ENCODE measurements at regions not wholly inside any gene's neighbourhood (a gene's known extent, or its start where the extent isn't known, plus 50 kb on each side); places are given as distances from the start of the nearest gene placed in this dataset.

DNA sequence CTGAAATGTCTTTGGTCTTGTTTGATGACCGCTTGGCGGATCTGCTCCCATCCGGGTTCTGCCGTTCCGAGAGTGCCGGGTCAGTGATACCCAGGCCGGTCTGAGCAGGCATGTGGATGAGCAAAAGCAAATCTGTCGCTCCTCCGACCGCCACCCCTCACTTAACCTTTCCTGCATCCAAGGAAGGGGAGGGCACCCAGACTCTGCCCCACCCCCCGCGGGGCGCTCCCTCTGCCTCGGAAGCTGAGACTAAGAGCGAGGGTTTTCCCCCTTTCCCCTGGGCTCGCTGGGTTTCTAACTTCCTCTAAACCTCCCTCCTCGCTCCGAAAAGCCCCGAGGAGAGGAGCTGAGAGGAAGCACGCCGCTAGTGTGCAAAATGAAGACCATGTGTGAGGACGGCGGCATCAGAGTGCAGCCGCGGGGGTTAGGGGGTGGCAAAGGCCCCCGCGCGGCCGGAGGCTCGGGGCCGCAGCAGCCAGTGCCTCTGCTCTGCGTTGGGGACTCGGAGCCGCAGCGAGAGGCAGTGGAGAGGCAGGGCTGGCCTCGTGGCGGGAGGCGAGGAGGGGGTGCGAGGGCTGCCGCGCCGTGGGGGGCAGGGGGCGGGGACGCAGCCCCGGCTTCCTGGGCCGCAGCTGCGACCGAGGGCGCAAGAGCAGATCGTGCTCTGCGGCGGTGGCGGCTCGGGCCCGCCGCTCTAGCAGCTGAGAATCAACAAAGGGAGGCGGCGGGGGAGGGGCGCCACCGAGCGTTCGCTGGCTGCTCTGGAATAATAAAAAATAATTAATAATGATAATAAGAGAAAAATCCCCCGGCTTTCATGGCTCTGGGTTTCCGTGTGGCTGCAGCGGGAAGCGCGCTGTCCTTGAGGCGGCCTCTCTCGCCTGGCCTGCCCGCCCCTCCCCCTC, 55.8 kb upstream of the BCOR start:
- TF ChIP-seq, protein P1, sequence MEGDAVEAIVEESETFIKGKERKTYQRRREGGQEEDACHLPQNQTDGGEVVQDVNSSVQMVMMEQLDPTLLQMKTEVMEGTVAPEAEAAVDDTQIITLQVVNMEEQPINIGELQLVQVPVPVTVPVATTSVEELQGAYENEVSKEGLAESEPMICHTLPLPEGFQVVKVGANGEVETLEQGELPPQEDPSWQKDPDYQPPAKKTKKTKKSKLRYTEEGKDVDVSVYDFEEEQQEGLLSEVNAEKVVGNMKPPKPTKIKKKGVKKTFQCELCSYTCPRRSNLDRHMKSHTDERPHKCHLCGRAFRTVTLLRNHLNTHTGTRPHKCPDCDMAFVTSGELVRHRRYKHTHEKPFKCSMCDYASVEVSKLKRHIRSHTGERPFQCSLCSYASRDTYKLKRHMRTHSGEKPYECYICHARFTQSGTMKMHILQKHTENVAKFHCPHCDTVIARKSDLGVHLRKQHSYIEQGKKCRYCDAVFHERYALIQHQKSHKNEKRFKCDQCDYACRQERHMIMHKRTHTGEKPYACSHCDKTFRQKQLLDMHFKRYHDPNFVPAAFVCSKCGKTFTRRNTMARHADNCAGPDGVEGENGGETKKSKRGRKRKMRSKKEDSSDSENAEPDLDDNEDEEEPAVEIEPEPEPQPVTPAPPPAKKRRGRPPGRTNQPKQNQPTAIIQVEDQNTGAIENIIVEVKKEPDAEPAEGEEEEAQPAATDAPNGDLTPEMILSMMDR (IDR thresholded peaks at IDR 0.05), result no peak
- no peak for TF ChIP-seq POLR2A (IDR thresholded peaks at IDR 0.05)

Measured in suprapubic skin (tissue), 3 donors.